ENCODE measurements at regions not wholly inside any gene's neighbourhood (a gene's known extent, or its start where the extent isn't known, plus 50 kb on each side); places are given as distances from the start of the nearest gene placed in this dataset.

GRCh38 chr10:3413937-3414666 is 241.5 kb upstream of the PITRM1 start:
- DNase-seq (ENCODE audit: extremely low read depth in 1 of 11, low read depth in 9 of 11, low spot score in 4 of 11) = no peak

GRCh38 chr10:3412646-3413045 is 240.1 kb upstream of the PITRM1 start:
- no peak for DNase-seq (ENCODE audit: extremely low read depth in 1 of 11, low read depth in 9 of 11, low spot score in 4 of 11)

DNA sequence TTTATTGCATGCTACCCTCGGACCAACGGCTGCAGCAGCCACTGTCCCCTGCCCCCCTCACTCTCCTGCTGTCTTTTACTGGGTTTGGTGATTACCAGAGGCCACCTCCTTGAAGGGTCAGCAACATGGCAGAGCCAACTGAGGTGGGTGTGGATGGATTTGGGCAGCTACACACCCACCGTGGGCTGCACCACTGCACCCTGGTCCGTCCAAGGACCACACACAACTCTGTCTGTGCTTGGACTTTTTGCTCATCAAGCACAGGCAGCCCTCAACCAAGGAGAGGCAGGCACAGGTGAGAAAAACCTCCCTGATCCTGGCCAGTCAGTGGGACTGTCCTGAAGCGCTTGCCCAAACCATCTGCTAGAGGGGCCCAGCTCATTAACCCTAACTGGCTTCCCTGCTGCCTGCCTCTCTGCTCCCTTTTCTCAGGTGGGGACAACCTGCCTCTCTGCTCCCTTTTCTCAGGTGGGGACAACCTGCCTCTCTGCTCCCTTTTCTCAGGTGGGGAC is 239.5 kb upstream of the PITRM1 start:
- no peak for DNase-seq (ENCODE audit: extremely low read depth in 1 of 11, low read depth in 9 of 11, low spot score in 4 of 11)

DNA sequence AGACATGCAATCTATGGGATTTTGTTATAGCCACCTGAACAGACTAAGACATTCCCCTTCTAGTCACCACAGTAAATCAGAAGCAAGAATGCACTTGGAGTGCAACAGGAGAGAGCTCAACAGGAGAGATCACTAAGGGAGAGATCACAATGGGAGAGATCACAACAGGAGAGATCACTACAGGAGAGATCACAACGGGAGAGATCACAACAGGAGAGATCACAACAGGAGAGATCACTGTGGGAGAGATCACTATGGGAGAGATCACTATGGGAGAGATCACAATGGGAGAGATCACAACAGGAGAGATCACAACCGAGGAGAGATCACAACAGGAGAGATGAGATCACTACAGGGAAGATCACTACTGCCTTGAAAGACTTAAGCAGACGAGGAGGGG is 238.5 kb upstream of the PITRM1 start:
- DNase-seq (ENCODE audit: extremely low read depth in 1 of 11, low read depth in 9 of 11, low spot score in 4 of 11) = no peak

GRCh38 chr10:3409928-3410327 is 237.3 kb upstream of the PITRM1 start:
- DNase-seq (ENCODE audit: extremely low read depth in 1 of 11, low read depth in 9 of 11, low spot score in 4 of 11) = no peak

DNA sequence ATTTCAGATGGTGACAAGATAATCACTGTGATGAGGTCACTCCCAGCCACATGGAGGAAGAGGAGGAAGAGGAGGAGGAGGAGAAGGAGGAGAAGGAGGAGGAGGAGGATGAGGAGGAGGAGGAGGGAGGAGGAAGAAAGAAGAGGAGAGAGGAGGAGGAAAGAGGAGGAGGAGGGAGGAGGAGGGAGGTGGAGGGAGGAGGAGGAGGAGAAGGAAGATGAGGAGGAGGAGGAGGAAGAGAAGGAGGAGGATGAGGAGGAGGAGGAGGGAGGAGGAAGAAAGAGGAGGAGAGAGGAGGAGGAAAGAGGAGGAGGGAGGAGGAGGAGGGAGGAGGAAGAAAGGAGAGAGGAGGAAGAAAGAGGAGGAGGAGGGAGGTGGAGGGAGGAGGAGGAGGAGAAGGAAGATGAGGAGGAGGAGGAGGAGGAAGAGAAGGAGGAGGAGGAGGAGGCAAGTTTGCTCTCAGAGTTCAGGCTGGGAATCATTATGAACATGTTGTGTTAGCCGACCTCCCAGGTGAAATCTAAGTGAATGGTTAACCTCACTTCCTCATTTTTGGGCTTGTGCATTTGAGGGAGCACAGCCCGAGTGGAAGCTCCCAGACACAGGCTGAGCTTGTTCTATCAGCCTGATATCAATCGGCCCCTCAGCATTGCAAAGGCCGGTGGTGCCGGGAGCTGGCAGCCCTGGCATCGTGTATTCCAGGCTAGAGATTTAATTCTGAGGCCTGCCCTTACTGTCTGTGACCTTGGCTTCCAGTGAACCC is 236.2 kb upstream of the PITRM1 start:
- DNase-seq (ENCODE audit: extremely low read depth in 1 of 11, low read depth in 9 of 11, low spot score in 4 of 11) = no peak

GRCh38 chr10:3407208-3407607 is 234.6 kb upstream of the PITRM1 start:
- DNase-seq (ENCODE audit: extremely low read depth in 1 of 11, low read depth in 9 of 11, low spot score in 4 of 11) = no peak

DNA sequence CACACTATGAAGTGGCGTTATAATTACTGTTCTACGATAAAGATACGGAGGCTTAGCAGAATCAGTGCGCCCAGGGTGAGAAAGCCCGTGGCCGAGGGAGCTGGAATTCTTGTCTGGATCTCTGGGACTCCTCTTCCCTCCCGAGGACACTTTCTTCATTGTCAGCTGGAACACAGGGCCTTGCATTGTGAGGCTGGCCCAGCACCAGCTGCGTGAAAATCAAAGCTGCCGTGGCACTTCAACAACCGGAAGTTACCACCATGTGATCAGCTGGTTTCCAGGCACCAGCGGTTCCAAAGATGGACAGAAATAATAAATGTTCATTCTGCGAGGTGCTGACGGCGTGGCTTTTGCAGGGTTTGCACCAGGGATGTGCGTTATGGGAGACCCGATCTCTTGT is 234.0 kb upstream of the PITRM1 start:
- DNase-seq (ENCODE audit: extremely low read depth in 1 of 11, low read depth in 9 of 11, low spot score in 4 of 11) = no peak

GRCh38 chr10:3404381-3404780 is 231.8 kb upstream of the PITRM1 start:
- no peak for DNase-seq (ENCODE audit: extremely low read depth in 1 of 11, low read depth in 9 of 11, low spot score in 4 of 11)

DNA sequence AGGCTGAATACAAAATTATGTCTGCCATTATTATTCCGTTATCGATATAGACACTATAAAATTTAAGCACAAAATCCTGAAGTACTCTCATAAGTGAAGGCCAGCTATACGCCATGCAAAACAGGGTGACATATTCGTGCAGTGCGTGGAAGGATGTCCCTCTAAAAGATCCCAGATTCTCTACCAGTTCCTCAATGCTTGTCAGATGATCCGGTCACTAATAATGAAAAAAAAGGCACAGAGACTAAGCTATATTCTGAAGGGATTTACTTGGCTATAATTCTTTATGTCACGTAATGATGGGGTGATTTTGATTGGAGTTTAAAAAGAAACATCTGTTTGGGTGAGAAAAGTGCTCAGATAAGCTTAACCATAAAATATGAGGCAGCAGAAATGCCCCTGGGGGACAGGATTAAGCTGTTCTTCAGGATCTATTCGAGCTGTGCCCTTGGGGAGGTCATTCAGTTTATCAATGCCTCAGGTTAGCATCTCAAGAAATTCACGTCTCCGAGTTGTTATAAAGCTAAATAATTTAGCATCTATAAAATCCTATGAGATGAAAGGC is 229.7 kb upstream of the PITRM1 start:
- DNase-seq (ENCODE audit: extremely low read depth in 1 of 11, low read depth in 9 of 11, low spot score in 4 of 11) = no peak

- no peak for DNase-seq (ENCODE audit: extremely low read depth in 1 of 11, low read depth in 9 of 11, low spot score in 4 of 11)
These were observed 228.9 kb upstream of the PITRM1 start for GRCh38 chr10:3401491-3401938.

GRCh38 chr10:3400348-3400747 is 227.8 kb upstream of the PITRM1 start:
- no peak for DNase-seq (ENCODE audit: extremely low read depth in 1 of 11, low read depth in 9 of 11, low spot score in 4 of 11)

DNA sequence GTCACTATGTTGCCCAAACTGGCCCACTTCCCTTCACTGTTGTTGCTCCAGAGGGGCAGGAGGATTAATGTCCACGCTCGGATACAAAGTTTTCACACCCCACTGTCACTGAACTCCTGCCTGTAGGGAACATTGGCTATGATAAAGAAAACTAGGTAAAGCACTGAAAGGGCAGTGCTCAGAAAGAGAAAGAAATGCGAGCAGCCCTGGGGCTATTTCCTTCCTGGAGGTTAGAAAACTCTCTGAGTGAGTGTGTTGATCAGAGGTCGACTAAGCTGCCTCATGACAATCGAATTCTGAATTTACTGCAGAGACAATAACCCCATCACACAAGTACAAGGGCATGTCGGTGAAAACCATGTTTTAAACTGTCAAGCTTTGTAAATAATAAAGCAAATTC is 227.2 kb upstream of the PITRM1 start:
- DNase-seq (ENCODE audit: extremely low read depth in 1 of 11, low read depth in 9 of 11, low spot score in 4 of 11) = no peak

DNA sequence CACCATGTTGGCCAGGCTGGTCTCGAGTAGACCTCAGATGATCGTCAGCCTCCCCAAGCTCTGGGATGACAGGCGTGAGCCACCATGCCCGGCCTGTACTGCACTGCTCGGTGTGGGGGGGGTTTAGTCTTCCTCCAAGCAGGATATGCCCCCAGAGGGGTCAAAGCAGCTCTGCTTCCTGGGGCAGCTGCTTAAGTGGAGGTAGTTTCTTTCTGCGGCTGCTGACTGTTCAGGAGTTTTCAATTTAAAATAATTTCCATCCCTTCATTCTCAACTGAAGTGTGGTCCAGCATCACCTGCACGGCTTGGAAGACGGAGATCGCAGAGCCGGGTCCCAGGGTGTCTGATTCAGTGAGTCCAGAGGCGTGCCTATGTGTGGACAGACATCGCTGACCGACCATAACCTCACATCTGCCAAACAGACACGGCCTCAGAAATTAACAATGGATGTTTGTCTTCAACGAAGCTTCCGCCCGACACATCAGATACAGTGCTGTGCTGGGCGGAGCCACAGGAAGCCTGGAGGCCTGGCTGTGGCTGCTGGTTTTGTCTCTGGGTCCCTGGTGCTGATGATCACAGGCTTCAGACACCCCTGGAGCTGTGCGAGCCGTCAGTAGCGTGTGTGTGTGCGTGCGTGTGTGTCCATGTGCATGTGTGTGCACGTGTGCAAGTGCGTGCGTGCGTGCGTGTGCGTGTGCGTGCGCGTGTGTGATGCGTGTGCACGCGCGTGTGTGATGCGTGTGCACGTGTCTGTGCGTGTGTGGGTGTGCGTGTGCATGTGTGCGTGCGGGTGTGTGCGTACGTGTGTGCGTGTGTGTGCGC is 226.5 kb upstream of the PITRM1 start:
- no peak for DNase-seq (ENCODE audit: extremely low read depth in 1 of 11, low read depth in 9 of 11, low spot score in 4 of 11)

GRCh38 chr10:3397846-3398245 is 225.3 kb upstream of the PITRM1 start:
- no peak for DNase-seq (ENCODE audit: extremely low read depth in 1 of 11, low read depth in 9 of 11, low spot score in 4 of 11)

DNA sequence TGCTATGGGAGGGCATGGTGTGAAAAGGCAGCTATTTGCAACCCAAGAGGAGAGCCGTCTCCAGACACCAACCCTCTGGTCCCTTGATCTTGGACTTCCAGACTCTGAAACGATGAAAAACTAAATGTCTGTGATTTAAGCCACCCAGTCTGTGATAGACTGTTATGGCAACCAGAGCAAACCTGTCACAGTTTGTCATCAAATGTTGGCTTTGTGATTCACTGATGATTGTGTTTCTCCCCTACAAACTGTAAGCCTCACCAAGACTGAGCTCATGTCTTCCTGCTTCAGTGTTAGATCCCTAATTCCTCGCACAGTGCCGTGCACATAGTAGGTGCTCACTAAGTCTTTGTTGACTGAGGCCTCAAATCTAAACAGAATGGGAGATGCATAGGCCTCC is 224.6 kb upstream of the PITRM1 start:
- DNase-seq (ENCODE audit: extremely low read depth in 1 of 11, low read depth in 9 of 11, low spot score in 4 of 11) = no peak

- DNase-seq (ENCODE audit: extremely low read depth in 1 of 11, low read depth in 9 of 11, low spot score in 4 of 11) = no peak
These were observed 223.5 kb upstream of the PITRM1 start for GRCh38 chr10:3396116-3396515.

GRCh38 chr10:3395458-3395861 is 222.9 kb upstream of the PITRM1 start:
- DNase-seq (ENCODE audit: extremely low read depth in 1 of 11, low read depth in 9 of 11, low spot score in 4 of 11) = no peak

- DNase-seq (ENCODE audit: extremely low read depth in 1 of 11, low read depth in 9 of 11, low spot score in 4 of 11) = no peak
These were observed 222.5 kb upstream of the PITRM1 start for GRCh38 chr10:3395041-3395440.

Measured in renal cortex interstitium (tissue), 11 donors.